ENCODE measurements at regions not wholly inside any gene's neighbourhood (a gene's known extent, or its start where the extent isn't known, plus 50 kb on each side); places are given as distances from the start of the nearest gene placed in this dataset.

GRCh38 chr13:22285867-22286266, 615.0 kb downstream of the FGF9 start:
- no peak for TF ChIP-seq POLR2A (IDR thresholded peaks at IDR 0.05)
- TF ChIP-seq, protein P1, sequence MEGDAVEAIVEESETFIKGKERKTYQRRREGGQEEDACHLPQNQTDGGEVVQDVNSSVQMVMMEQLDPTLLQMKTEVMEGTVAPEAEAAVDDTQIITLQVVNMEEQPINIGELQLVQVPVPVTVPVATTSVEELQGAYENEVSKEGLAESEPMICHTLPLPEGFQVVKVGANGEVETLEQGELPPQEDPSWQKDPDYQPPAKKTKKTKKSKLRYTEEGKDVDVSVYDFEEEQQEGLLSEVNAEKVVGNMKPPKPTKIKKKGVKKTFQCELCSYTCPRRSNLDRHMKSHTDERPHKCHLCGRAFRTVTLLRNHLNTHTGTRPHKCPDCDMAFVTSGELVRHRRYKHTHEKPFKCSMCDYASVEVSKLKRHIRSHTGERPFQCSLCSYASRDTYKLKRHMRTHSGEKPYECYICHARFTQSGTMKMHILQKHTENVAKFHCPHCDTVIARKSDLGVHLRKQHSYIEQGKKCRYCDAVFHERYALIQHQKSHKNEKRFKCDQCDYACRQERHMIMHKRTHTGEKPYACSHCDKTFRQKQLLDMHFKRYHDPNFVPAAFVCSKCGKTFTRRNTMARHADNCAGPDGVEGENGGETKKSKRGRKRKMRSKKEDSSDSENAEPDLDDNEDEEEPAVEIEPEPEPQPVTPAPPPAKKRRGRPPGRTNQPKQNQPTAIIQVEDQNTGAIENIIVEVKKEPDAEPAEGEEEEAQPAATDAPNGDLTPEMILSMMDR (IDR thresholded peaks at IDR 0.05): no peak

Measured in testis (tissue), 2 donors.